ES-I3 (cell line): ENCODE measurements at regions not wholly inside any gene's neighbourhood (a gene's known extent, or its start where the extent isn't known, plus 50 kb on each side); places are given as distances from the start of the nearest gene placed in this dataset.

Experiments
- H3K36me3 ChIP-seq: 2 replicates; pipeline ENCODE4 v1.6.1; 2013; ENCODE audit warnings: mild to moderate bottlenecking, low read length, control low read depth, moderate library complexity; ENCODE audit not compliant: insufficient read depth
- H3K4me1 ChIP-seq: 2 replicates; pipeline ENCODE4 v1.6.1; 2013; ENCODE audit warnings: mild to moderate bottlenecking, control low read depth, low read length; ENCODE audit not compliant: insufficient read depth
- H3K9ac ChIP-seq: 2 replicates; pipeline ENCODE4 v1.6.1; 2013; ENCODE audit warnings: low read depth, mild to moderate bottlenecking, low read length, moderate library complexity
- H3K9me3 ChIP-seq: 2 replicates; pipeline ENCODE4 v1.6.1; 2013; ENCODE audit warnings: mild to moderate bottlenecking, low read length, moderate library complexity; ENCODE audit not compliant: control insufficient read depth, insufficient read depth

GRCh38 chr21:35421221-35421620 is 372.1 kb upstream of the RUNX1 start:
- H3K36me3 ChIP-seq, result no peaks in the 10 kb centered on the region

GRCh38 chr21:35420656-35421055 is 371.6 kb upstream of the RUNX1 start:
- Histone ChIP-seq H3K4me1 (no peaks in the 10 kb centered on the region), H3K9ac (no peak overlapping the region), H3K9me3 (peaks cover 13% of the 10 kb centered on the region; the same call in 1 of the 2 replicates)

More at GRCh38 chr21:35421221-35421620, 372.1 kb upstream of the RUNX1 start:
- Histone ChIP-seq H3K9me3 (peaks cover 13% of the 10 kb centered on the region; the same call in 1 of the 2 replicates), H3K9ac (no peak overlapping the region), H3K4me1 (no peaks in the 10 kb centered on the region)

GRCh38 chr21:35417762-35418161 is 368.7 kb upstream of the RUNX1 start:
- no peak overlapping the region for H3K9ac ChIP-seq
- H3K36me3 ChIP-seq, result no peaks in the 10 kb centered on the region
- peaks cover 10% of the 10 kb centered on the region; the same call in 1 of the 2 replicates for H3K9me3 ChIP-seq
- H3K4me1 ChIP-seq, result peaks cover 3% of the 10 kb centered on the region; the same call in 1 of the 2 replicates

More at GRCh38 chr21:35420656-35421055, 371.6 kb upstream of the RUNX1 start:
- H3K36me3 ChIP-seq, result no peaks in the 10 kb centered on the region

- H3K36me3 ChIP-seq, result no peaks in the 10 kb centered on the region
- no peak overlapping the region for H3K9ac ChIP-seq
- H3K9me3 ChIP-seq, result peaks cover 3% of the 10 kb centered on the region; the same call in 1 of the 2 replicates
- H3K4me1 ChIP-seq, result peaks cover 3% of the 10 kb centered on the region; the same call in 1 of the 2 replicates
Observed at GRCh38 chr21:35416866-35417489, 367.9 kb upstream of the RUNX1 start.

- H3K4me1 ChIP-seq, result peaks cover 3% of the 10 kb centered on the region; the same call in 1 of the 2 replicates
Observed at GRCh38 chr21:35414507-35415139, 365.5 kb upstream of the RUNX1 start.

GRCh38 chr21:35414056-35414455 is 365.0 kb upstream of the RUNX1 start:
- Histone ChIP-seq H3K36me3 (no peaks in the 10 kb centered on the region), H3K9me3 (no peaks in the 10 kb centered on the region), H3K9ac (no peak overlapping the region), H3K4me1 (peaks cover 3% of the 10 kb centered on the region; the same call in 1 of the 2 replicates)

More at GRCh38 chr21:35414507-35415139, 365.5 kb upstream of the RUNX1 start:
- Histone ChIP-seq H3K36me3 (no peaks in the 10 kb centered on the region), H3K9me3 (no peaks in the 10 kb centered on the region), H3K9ac (no peak overlapping the region)

- H3K9ac ChIP-seq, result no peak overlapping the region
- no peaks in the 10 kb centered on the region for H3K36me3 ChIP-seq
- H3K9me3 ChIP-seq, result no peaks in the 10 kb centered on the region
- peaks cover 3% of the 10 kb centered on the region; the same call in 1 of the 2 replicates for H3K4me1 ChIP-seq
Observed at GRCh38 chr21:35412231-35412630, 363.1 kb upstream of the RUNX1 start.

GRCh38 chr21:35411434-35411833 is 362.3 kb upstream of the RUNX1 start:
- H3K4me1 ChIP-seq, result peaks cover 3% of the 10 kb centered on the region; the same call in 1 of the 2 replicates
- no peaks in the 10 kb centered on the region for H3K9me3 ChIP-seq
- no peak overlapping the region for H3K9ac ChIP-seq
- no peaks in the 10 kb centered on the region for H3K36me3 ChIP-seq

- Histone ChIP-seq H3K36me3 (no peaks in the 10 kb centered on the region), H3K9ac (no peak overlapping the region), H3K4me1 (peaks cover 3% of the 10 kb centered on the region; the same call in 1 of the 2 replicates), H3K9me3 (no peaks in the 10 kb centered on the region)
Observed at GRCh38 chr21:35410656-35411055, 361.6 kb upstream of the RUNX1 start.

- no peak overlapping the region for H3K9ac ChIP-seq
- peaks cover 4% of the 10 kb centered on the region for H3K4me1 ChIP-seq
- no peaks in the 10 kb centered on the region for H3K9me3 ChIP-seq
- no peaks in the 10 kb centered on the region for H3K36me3 ChIP-seq
Observed at GRCh38 chr21:35410123-35410522, 361.0 kb upstream of the RUNX1 start.

- peaks cover 12% of the 10 kb centered on the region for H3K4me1 ChIP-seq
- H3K9me3 ChIP-seq, result no peaks in the 10 kb centered on the region
- H3K9ac ChIP-seq, result no peak overlapping the region
- no peaks in the 10 kb centered on the region for H3K36me3 ChIP-seq
Observed at GRCh38 chr21:35408401-35408800, 359.3 kb upstream of the RUNX1 start.

- H3K9ac ChIP-seq, result no peak overlapping the region
- H3K36me3 ChIP-seq, result no peaks in the 10 kb centered on the region
- H3K9me3 ChIP-seq, result no peaks in the 10 kb centered on the region
- H3K4me1 ChIP-seq, result peaks cover 12% of the 10 kb centered on the region
Observed at GRCh38 chr21:35406635-35407034, 357.5 kb upstream of the RUNX1 start.

GRCh38 chr21:35405981-35406380 is 356.9 kb upstream of the RUNX1 start:
- Histone ChIP-seq H3K9ac (no peak overlapping the region), H3K9me3 (no peaks in the 10 kb centered on the region), H3K36me3 (no peaks in the 10 kb centered on the region), H3K4me1 (peaks cover 12% of the 10 kb centered on the region)

GRCh38 chr21:35404247-35404646 is 355.1 kb upstream of the RUNX1 start:
- Histone ChIP-seq H3K9ac (no peak overlapping the region), H3K9me3 (no peaks in the 10 kb centered on the region), H3K4me1 (peaks cover 16% of the 10 kb centered on the region), H3K36me3 (no peaks in the 10 kb centered on the region)

GRCh38 chr21:35402061-35402460 is 353.0 kb upstream of the RUNX1 start:
- Histone ChIP-seq H3K4me1 (peaks cover 22% of the 10 kb centered on the region), H3K9ac (no peak overlapping the region), H3K36me3 (no peaks in the 10 kb centered on the region), H3K9me3 (no peaks in the 10 kb centered on the region)
